ENCODE measurements at regions not wholly inside any gene's neighbourhood (a gene's known extent, or its start where the extent isn't known, plus 50 kb on each side); places are given as distances from the start of the nearest gene placed in this dataset.

- TF ChIP-seq PATZ1 (CRISPR knock-in tag; IDR thresholded peaks at IDR 0.05; ENCODE audit: borderline replicate concordance) = no peak
- TF ChIP-seq POU6F1 (CRISPR knock-in tag; IDR thresholded peaks at IDR 0.05; ENCODE audit: borderline replicate concordance, low read depth) = no peak
- TF ChIP-seq OSR1 (CRISPR knock-in tag; IDR thresholded peaks at IDR 0.05) = no peak
- no peak for TF ChIP-seq ZFP30 (CRISPR knock-in tag; IDR thresholded peaks at IDR 0.05)
- no peak for TF ChIP-seq TOX (CRISPR knock-in tag; IDR thresholded peaks at IDR 0.05; ENCODE audit: borderline replicate concordance)
- TF ChIP-seq ZNF8 (CRISPR knock-in tag; IDR thresholded peaks at IDR 0.05) = no peak
- no peak for TF ChIP-seq ESRRG (CRISPR knock-in tag; IDR thresholded peaks at IDR 0.05)
- TF ChIP-seq ARNTL (CRISPR knock-in tag; IDR thresholded peaks at IDR 0.05; ENCODE audit: borderline replicate concordance, low read depth) = no peak
- no peak for TF ChIP-seq ISL1 (CRISPR knock-in tag; IDR thresholded peaks at IDR 0.05)
- no peak for TF ChIP-seq TSHZ2 (CRISPR knock-in tag; IDR thresholded peaks at IDR 0.05)
- TF ChIP-seq TCF4 (CRISPR knock-in tag; IDR thresholded peaks at IDR 0.05; ENCODE audit: borderline replicate concordance) = no peak
- TF ChIP-seq ZFP3 (CRISPR knock-in tag; IDR thresholded peaks at IDR 0.05) = no peak
- no peak for TF ChIP-seq CSDC2 (CRISPR knock-in tag; IDR thresholded peaks at IDR 0.05)
- TF ChIP-seq CSRNP3 (CRISPR knock-in tag; IDR thresholded peaks at IDR 0.05) = no peak
- TF ChIP-seq ZNF565 (CRISPR knock-in tag; conservative IDR thresholded peaks at IDR 0.05; ENCODE audit: low read depth) = no peak
- no peak for TF ChIP-seq GLIS3 (CRISPR knock-in tag; IDR thresholded peaks at IDR 0.05)
- no peak for TF ChIP-seq CREB5 (CRISPR knock-in tag; IDR thresholded peaks at IDR 0.05; ENCODE audit: low read depth)
- TF ChIP-seq RARB (CRISPR knock-in tag; IDR thresholded peaks at IDR 0.05) = no peak
- no peak for TF ChIP-seq ZC3H10 (CRISPR knock-in tag; IDR thresholded peaks at IDR 0.05)
- no peak for TF ChIP-seq BACH2 (CRISPR knock-in tag; IDR thresholded peaks at IDR 0.05; ENCODE audit: borderline replicate concordance)
- no peak for ATAC-seq
Measured at GRCh38 chr5:8304341-8304740, 435.4 kb downstream of the MTRR start.

- ATAC-seq = no peak
- TF ChIP-seq SNAI2 (CRISPR knock-in tag; IDR thresholded peaks at IDR 0.05) = no peak
- no peak for TF ChIP-seq PPARA (CRISPR knock-in tag; IDR thresholded peaks at IDR 0.05; ENCODE audit: borderline replicate concordance)
Measured at GRCh38 chr5:8306288-8306896, 437.4 kb downstream of the MTRR start.

GRCh38 chr5:8314965-8315364, 446.0 kb downstream of the MTRR start:
- TF ChIP-seq RARB (CRISPR knock-in tag; IDR thresholded peaks at IDR 0.05) (no peak), CREB5 (CRISPR knock-in tag; IDR thresholded peaks at IDR 0.05; ENCODE audit: low read depth) (no peak), BACH2 (CRISPR knock-in tag; IDR thresholded peaks at IDR 0.05; ENCODE audit: borderline replicate concordance) (no peak), GLIS3 (CRISPR knock-in tag; IDR thresholded peaks at IDR 0.05) (no peak), ZFP30 (CRISPR knock-in tag; IDR thresholded peaks at IDR 0.05) (no peak), TOX (CRISPR knock-in tag; IDR thresholded peaks at IDR 0.05; ENCODE audit: borderline replicate concordance) (no peak), ZNF565 (CRISPR knock-in tag; conservative IDR thresholded peaks at IDR 0.05; ENCODE audit: low read depth) (no peak), PPARA (CRISPR knock-in tag; IDR thresholded peaks at IDR 0.05; ENCODE audit: borderline replicate concordance) (no peak), CSRNP3 (CRISPR knock-in tag; IDR thresholded peaks at IDR 0.05) (no peak)
- no peak for ATAC-seq

All from SK-N-SH treated with all-trans-retinoic acid at 6 μM for 48 hours (cell line).